GM12874 (cell line): ENCODE measurements at regions not wholly inside any gene's neighbourhood (a gene's known extent, or its start where the extent isn't known, plus 50 kb on each side); places are given as distances from the start of the nearest gene placed in this dataset.

Experiments used
- CTCF ChIP-seq: IDR thresholded peaks from 2 replicates; pipeline ENCODE4 v1.5.1; 2011; ENCODE audit warnings: low read depth, mild to moderate bottlenecking, control low read depth, low read length, moderate library complexity; ENCODE audit not compliant: insufficient read depth

- TF ChIP-seq CTCF, result no peak
Measured at GRCh38 chr9:20148416-20148815, 359.6 kb upstream of the SLC24A2 start.

GRCh38 chr9:20144197-20144596, 355.4 kb upstream of the SLC24A2 start:
- TF ChIP-seq CTCF, result no peak

GRCh38 chr9:20139763-20140290, 351.0 kb upstream of the SLC24A2 start:
- TF ChIP-seq CTCF, result no peak

- TF ChIP-seq CTCF, result no peak
Measured at GRCh38 chr9:20138841-20139240, 350.0 kb upstream of the SLC24A2 start.

GRCh38 chr9:20138116-20138515, 349.3 kb upstream of the SLC24A2 start:
- TF ChIP-seq CTCF, result no peak

- TF ChIP-seq CTCF, result no peak
Measured at GRCh38 chr9:20137425-20137824, 348.6 kb upstream of the SLC24A2 start.

- no peak for TF ChIP-seq CTCF
Measured at GRCh38 chr9:20135119-20135697, 346.4 kb upstream of the SLC24A2 start.
